HG03432 (cell line): ENCODE measurements at regions not wholly inside any gene's neighbourhood (a gene's known extent, or its start where the extent isn't known, plus 50 kb on each side); places are given as distances from the start of the nearest gene placed in this dataset.
"Not testable (repeated sequence)": the region's sequence is repeated elsewhere in the genome, so short reads cannot be mapped to it uniquely, and the experiment has no call there.

Experiments
- ATAC-seq: cut with Tn5 transposase; IDR thresholded peaks from one replicate; pipeline ENCODE4 v1.9.1; 2021; ENCODE audit warnings: mild to moderate bottlenecking, moderate library complexity; ENCODE audit not compliant: unreplicated experiment

DNA sequence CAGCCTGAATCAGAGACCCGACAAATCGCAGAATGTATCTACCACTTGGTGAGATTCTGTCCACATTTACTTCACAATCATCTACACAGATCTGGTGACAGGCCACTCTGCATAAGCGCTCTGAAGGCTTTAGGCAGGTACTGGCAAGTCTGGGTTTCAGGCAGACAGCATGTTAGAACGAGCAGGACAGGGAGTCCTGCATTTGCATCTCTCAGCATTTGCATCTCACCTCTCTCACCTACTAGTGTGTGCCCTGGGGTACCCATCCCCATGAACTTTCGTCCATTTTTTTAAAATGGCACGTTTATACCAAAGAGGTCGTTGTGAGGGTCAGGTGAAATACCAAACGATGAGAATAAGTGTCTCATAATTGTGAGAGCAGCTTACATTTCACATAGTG lies 108.2 kb downstream of the SPATA31A1 start:
- peak; percentile 23 for ATAC-seq

DNA sequence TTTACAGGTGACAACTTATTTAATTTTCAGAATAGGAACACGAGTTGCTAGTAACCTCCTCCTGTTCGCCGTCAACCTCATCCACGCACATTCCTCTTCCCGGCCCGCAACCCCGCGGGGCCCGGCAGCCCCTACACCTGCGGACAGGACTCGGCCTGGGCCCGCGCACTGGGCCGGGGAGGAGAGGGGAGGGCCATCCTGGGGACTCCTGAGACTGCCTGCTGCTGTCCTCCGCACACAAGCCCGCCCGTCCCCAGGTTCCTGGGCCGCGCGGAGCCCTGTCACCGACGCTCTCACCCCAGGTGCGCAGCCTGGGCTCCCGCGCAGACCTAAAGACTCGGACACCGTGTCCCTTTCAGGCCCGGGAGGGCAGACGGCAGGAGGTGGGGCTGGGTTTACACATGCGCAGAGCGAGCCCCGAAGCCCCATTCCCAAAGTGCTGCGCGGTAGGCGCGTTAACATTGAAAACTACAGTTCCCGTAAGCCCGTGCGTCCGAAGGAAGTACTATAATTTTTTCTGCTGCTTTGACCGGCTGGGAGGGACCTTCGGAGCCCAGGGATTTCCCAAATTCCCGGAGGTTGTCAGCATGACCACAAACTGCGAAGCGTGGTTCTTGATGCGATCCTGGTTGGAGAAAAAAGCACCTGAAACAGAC lies 108.8 kb downstream of the SPATA31A1 start:
- peak; percentile 99 for ATAC-seq

DNA sequence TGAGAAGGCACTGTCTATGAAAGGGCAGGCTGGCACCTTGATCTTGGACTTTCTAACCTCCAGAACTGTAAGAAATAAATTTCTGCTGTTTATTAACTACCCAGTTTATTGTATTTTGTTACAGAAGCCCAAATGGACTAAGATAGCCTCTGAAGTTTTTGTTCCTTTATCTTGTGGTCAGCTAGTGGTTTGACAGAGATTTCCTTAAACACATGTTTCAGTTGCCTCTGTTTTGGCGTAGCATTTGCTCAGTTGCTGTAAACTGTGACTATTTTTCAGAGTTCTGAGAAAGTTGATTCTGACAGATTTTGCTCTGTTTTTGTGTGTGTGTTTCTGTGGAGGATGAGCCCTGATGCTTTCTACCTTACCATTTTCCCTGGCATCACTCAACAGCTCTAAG lies 119.0 kb downstream of the SPATA31A1 start:
- ATAC-seq = peak; percentile 97

DNA sequence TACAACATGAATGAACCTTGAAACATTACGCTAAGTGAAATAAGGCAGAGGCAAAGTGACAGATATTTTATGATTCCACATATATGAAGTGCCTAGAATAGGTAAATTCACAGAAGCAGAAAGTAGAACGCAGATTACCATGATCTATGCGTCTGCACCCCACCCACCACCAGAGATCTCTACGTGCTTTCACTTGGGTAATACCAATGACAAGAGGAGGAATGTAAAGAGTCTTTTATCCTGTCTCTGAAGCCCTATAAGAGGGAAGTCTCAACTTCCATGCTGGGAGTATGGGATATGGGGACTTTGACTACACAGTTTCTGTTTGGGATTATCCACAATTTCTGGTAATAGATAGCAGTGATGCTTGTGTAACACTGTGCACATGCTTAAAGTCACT lies 127.6 kb downstream of the SPATA31A1 start:
- not testable (repeated sequence) for ATAC-seq

DNA sequence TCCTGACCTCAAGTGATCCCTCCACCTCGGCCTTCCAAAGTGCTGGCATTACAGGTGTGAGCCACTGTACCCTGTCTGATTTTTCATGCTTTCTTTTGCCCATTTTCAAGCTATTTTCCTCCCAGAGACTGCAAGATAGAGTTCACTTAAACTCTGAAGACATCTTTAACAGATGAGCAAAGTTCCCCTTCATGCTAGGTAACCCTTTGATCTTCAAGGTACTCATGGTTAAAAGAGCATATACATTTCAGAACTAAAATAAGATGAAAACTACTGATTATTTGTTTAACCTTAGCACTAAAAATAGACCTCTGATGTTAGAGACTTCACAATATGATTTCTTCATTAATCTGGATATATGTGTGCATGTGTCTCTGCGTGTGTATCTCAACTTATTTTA lies 128.4 kb downstream of the SPATA31A1 start:
- peak; percentile 11 for ATAC-seq

DNA sequence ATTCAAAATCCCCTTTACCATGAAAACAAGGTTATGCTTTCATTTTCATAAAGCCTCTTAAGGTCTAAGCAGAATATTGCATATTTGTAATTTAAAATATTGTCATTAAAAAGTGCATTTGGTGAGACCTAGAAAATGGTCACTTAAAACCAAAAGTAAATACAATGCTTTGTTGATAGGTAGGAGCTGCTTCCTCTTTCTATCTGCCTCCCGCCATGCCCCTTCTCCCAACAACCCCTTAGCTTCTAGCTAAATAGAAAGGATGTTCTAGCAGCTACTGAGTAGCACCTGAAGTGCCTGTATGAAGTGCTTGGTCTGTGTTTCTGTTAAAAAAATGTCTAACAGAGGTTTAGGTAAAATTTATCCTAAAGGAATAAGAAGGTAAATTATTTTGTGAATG lies 128.8 kb downstream of the SPATA31A1 start:
- peak; percentile 79 for ATAC-seq

DNA sequence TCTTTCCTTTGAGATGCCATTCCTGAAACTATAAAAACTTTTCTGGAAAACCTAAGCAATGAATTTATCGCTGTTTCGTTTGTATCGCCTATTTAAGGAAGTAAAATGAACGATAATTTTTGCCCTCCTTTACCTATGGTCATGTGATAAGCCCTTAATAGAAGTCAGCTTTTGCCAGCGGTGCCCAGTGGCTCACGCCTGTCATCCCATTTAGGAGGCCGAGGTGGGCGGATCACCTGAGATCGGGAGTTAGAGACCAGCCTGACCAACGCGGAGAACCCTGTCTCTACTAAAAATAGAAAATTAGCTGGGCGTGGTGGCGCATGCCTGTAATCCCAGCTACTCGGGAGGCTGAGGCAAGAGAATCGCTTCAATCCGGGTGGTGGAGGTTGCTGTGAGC lies 132.0 kb downstream of the SPATA31A1 start:
- ATAC-seq = not testable (repeated sequence)

DNA sequence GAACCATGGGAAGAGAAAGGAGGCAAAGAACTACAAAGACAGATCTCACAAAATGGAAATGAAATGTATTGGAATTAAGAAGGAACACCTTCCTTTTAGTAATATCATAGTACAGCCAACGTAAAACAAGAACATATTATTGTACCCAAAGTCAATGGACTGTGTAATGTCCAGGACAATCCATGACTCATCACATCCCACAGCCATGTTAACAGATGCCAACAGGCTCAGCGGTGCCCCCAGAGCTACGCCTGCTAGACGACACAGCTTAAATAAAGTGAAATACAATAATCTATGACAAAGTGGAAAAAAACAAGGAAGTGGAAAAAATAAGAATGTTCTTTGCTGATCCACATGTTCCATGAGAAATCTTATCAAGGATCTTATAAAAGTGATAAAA lies 140.8 kb downstream of the SPATA31A1 start:
- not testable (repeated sequence) for ATAC-seq

DNA sequence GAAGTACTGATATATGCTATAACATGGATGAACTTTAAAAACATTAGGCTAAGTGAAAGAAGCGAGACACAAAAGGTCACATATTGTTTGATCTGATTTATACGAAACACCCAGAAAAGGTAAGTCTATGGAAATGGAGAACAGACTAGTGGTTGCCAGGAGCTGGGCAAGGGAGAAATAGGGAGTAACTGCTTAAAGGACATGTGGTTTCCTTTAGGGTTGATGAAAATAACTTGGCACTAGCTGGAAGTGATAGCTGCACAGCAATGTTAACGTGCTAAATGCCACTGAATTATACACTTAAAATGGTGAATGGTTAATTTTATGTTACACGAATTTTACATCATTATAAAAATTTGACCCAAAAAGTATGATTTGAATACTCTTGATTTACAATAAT lies 147.7 kb downstream of the SPATA31A1 start:
- not testable (repeated sequence) for ATAC-seq

DNA sequence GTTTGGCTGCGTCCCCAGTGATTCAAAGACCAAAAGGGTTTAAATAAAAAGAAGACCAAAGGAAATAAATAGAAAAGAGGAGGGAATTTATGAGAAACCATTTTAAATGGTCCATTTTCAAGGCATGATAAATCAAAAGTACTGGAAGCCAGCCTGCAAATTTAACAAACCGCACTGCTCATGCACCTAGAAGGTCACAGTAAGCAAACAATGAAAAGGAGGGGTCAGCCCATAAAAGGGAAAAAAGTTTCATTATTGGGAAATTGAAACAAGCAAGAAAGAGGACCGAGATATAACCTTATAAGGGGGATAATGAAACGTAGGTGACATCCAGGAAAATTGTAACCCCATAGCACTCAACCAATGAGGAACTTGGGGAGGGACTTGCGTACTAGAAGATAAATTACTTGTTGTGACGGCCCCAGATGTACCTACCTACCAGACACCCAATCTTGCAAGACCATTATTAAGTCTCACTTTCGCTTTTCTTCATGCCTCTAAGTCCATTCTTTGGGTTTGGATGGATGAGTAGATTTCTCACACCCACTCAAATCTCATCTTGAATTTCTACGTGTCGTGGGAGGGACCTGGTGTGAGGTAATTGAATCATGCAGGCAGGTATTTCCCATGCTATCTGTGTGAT lies 172.0 kb downstream of the SPATA31A1 start:
- ATAC-seq = not testable (repeated sequence)

DNA sequence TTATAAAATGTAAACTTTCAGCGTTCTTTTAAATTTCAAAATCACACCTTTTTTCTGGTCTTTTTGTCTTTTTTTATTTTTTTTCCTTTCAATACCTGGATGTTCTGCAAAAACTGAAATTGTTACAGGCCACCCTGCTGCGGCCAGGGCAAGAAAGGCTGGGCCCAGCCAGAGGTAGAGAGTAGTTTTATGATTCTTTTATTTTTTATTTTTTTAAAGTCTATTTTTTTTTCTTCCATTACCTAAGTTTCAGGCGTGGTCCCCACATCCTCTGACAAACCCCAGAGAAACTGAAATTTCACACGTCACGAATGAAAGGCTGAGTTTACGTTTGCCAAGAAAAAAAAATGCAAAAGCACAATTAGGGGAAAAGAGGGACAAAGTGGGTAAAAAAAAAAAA lies 177.1 kb downstream of the SPATA31A1 start:
- ATAC-seq = not testable (repeated sequence)

DNA sequence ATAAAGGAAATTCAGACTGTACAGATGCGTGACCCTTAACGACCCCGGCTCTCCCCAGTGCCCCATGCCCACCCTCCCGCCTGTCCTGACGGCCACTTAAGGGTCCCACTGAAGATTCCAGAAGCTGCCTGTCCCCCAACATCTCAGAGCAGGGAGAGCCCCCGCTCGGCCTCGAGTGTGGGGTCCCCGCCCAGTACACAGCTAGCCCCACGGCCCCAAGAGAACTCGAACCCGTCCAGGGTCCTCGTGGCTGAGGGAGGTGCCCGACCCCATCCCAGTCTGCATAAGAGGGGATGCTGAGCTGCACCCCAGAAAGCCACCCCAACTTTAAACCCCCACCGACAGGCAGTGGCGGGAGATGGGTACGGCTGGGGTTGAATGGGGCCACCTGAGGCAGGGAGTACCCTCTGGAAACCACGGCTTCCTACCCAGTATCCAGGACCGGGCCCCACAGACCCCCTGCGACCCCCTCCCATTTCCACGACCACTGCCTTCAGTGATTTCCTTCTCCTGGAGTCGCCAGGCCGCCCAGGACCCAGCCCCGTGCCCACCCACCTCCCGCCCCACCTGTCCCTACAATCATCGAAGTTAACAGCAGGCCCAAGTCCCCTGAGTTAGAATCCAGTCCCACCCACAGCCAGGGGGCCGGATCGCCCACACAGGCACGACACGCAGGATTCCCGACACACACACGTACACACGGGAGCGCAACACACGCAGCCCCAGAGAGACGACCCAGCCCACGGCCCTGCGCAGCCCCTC lies 177.7 kb downstream of the SPATA31A1 start:
- ATAC-seq = not testable (repeated sequence)

DNA sequence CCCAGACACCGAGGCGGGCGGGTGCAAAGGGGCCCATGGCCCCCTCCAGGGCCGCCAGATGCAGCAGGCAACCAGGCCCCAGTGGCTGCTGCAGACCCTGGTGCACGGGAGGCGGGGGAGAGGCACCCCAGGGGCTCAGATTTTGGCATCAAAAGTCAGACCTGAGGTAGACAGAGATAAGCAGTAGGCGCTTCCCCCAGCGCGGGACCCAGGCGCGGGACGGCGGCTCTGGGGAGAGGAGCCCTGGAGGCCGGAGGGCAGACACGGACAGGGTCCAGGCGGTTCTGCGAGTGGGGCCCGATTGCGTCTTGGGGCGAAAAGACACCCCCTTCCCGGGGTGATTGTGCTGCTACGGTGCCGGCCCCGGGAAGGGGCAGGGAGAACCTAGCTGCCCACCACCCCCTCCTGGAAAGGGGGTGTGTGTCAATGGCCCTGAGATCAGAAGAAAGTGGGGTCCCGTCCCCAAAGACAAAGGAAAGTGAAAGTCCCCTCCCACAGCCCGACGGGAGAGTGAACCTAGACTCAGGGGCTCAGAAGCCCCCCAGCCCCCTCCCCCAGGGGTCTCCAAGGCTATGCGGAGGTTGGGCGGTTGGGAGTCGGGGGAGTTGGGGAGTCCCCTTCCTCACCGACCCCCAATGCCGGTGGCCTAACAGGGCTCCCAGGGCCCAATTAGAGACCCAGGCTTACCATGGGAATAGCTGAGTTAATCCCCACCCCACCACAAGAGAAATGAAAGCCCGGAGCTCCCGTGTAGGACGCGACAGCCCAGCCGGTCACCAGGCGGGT lies 178.5 kb downstream of the SPATA31A1 start:
- not testable (repeated sequence) for ATAC-seq

DNA sequence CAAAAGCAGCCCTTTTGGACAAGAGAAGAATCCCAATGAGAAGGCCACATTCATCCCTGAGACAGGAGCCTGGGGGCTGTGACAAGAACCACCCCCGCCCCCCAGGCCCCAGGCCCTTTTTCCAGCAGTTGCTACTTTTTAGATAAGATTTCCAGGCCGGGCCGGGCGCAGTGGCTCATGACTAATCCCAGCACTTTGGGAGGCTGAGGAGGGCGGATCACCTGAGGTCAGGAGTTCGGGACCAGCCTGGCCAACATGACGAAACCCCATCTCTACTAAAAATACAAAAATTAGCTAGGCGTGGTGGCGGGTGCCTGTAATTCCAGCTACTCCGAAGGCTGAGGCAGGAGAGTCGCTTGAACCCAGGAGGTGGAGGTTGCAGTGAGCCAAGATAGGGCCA lies 179.4 kb downstream of the SPATA31A1 start:
- ATAC-seq = not testable (repeated sequence)

DNA sequence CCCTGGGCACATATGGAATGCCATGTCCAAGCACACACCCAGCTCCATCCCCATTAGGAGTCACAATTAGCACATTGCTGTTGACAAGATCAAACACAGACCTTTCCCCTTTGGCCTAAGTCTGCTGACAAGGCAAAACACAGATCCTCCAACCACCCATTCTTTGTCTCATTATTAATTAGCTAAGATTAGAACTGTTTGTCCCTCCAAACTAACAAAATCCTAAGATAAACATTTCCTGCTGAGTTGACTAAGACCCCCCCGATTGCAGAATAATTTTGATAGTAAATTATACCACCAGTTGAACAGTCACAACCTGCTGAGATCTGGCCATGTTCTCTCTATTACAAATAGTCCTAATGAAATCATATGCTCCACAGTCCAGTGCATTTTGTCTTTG lies 186.7 kb downstream of the SPATA31A1 start:
- ATAC-seq = not testable (repeated sequence)

DNA sequence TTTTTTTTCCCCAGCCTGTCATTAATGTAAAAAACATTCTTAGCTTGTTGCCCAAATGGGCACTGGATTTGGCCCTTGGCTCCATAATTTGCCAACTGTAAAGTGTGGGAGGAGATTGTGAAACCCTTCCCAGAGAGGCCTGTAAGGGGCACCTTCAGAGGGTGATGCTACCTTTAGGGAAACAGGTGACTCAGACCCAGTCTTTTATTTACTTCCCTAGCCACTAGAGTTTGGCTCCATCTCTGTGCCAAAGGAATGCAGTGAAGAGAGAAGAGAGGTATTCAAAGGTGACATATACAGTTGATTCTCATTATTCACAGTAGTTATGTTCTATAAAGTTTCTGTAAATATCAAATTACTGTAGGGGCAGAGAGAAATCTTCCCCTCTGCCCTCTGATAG lies 189.6 kb downstream of the SPATA31A1 start:
- ATAC-seq = not testable (repeated sequence)

DNA sequence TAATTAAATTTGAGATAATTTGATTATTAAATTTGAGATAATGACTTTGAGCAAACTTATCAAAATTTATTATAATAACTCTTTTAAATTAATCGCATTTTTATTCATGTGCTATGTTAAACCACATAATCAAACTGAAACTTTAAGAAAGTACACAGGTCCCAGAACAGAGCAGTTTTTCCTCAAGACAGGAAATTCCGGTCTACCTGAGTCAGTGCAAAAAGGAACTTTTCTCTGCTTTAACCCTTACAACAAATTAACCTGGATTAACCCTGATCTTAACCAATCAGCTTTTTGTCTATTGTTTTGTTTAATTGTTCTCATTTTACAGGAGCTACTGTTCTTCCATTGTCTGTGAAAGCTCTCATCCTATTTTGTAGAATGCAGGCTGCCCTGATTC lies 195.1 kb downstream of the SPATA31A1 start:
- ATAC-seq = not testable (repeated sequence)

DNA sequence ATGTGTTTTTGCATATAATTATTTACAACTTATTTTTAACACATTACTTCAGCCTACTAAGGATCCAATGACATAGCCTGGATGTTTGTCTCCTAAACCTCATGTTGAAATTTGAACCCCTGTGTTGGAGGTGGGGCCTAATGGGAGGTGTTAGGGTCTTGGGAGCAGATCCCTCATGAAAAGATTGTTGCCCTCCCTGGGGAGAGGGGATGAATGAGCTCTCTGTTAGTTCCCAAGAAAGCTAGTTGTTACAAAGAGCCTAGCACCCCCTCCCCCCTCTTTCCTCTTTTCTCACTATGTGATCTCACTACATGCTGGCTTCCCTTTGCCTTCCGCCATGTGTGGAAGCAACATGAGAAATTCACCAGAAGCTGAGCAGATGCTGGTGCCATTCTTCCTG lies 196.1 kb downstream of the SPATA31A1 start:
- not testable (repeated sequence) for ATAC-seq

DNA sequence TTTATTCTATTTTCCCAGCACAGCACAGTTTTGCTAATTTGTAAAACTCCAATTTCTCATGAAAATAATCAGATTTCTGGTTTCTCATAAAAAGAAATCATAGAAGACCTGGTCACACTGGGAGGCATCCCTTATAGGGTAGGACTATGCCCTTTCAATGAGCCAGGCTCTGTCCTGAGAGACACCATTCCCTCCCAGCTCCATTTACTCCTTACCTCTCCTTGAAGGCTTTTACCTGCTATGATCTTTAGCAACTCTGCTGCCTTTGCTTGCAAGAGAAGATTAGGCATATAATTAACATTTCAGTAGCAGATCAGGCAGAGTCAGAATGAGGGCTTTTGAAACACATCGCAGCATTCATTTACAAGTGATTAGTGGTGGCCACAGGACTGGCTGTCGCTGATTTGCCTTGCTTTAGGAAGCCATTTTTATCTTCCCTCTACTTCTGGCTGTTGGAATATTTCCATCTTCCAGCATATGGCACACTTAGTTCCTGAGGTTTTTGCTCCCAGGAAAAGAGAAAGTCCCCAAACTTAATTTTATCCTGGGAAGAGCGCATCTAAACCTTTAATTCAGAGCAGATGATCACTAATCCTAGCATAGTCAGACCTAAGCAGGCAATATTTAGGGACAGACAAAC lies 196.9 kb downstream of the SPATA31A1 start:
- not testable (repeated sequence) for ATAC-seq

DNA sequence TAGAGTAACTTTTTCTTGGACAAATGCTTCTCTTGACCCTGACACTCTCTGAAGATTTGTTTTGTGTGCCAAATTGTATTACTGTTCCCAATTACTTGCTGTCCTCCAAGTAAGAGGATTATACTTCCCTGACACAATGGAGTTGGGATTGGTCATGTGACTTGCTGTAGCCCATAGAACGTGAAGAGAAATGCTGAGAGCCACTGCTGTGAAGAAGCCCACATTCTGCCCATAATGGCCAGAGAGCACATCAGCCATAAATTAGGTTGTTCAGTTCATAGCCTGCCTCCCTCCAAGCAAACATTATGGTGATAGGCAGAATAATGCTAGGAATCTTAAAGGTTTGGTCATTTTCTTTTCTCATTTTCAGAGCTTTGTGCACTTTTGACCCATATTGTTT lies 198.9 kb downstream of the SPATA31A1 start:
- ATAC-seq = not testable (repeated sequence)

DNA sequence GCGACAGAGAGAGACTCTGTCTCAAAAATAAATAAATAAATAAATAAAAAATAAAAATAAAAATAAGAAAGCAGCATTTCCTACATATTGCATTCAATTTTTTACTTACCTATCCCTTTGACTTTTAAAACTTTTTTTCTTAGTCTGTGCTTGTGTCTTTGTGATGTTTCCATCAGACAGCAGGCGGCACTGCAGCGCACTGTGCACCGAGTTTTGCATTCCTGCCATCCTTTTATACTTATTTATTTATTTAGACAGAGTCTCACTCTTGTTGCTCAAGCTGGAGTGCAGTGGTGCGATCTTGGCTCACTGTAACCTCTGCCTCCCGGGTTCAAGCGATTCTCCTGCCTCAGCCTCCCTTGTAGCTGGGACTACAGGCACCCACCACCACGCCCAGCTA lies 203.9 kb downstream of the SPATA31A1 start:
- peak; percentile 52 for ATAC-seq
